H4 (cell line): ENCODE measurements at regions not wholly inside any gene's neighbourhood (a gene's known extent, or its start where the extent isn't known, plus 50 kb on each side); places are given as distances from the start of the nearest gene placed in this dataset.
A peak's percentile ranks its signal among the peaks of the same experiment; 100 is the strongest.

Experiments
- DNase-seq: peaks from one replicate; pipeline ENCODE4 v3.0.0-alpha.2; 2015; ENCODE audit warnings: low spot score

DNA sequence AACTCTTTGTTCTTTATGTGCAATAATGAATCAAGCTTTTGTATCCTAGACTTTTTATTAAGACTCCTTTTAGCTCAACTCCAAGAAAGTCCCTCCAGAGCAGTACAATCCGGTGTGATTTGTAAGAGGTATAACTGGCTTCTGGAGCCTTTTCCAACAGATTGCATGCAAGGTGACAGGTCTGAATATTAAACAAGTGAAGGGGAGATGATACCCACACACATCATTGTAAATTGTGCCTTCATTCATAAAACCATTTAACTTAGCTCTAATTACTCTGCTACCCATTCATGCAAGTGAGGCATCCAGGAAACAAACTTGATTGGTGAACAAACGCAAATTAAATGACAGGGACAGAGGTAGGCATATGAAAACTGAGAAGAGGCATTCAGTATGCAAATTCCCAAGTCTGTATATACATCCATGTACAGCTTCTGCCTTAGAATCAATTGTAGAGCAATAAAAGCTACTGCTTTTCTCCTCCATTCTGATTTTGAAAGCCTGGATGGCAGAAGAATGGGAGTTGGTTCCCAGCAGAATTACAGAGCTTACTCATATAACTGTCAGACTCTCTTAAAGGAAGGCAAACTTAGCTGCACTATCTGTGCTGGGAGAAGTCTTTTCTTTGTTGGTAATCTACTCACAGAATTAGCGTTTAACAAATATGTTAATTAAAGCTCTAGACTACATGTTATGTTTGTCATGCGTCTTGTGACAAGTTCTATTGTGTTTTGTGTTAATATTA is 261.0 kb upstream of the CDH6 start:
- DNase-seq, result no peak

DNA sequence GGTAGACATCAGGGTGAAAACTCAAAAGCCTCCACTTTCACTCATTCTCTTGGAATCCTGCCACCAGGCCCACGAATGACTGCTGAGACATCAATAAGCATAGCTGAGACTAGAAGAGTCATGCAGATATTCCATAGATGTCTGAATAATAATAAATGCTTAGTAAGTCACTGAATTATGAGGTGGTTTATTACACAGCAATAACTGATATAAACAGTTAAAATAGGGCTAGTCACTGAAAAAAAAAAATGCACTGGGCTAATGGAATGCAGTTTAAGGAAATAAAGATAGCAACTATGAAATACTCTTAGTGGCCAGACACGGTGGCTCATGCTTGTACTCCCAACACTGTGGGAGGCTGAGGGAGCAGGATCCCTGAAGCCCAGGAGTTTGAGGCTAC is 262.8 kb upstream of the CDH6 start:
- DNase-seq, result no peak

DNA sequence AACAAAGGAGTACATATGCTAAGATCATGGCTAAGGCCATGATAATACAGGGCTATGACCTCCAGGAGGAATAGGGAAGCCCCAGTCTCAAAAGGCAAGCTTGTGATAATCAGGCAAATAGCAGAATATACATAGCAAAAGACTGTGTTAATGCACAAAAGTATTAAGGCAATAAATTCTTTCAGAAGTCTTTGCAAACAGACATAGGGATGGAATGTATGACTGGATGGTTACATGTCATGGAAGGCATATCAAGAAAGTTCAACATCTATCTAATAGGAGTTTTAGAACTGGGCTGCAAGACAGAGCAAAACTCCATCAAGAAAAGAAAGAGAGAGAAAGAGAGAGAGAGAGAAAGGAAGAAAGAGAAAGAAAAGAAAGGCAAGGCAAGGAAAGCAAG is 264.5 kb upstream of the CDH6 start:
- DNase-seq, result no peak

DNA sequence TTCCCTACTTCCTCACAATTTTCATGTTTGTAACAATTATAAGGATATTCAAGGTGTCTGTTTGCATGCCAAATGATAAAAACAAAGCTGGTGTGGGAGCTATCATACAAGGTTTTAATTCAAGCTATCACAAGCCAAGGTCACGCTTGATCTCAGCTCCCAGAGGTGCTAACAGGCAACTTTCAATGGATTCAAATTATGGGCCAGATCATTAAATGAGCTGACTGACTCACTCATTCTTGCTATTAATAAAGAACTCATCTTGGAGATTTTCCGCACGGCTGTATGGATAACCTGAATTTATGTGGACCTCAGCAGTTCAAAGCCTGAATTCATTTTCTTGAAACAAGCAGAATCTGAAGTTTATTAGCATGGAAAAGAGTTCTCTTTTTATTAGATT is 267.3 kb upstream of the CDH6 start:
- DNase-seq, result no peak

DNA sequence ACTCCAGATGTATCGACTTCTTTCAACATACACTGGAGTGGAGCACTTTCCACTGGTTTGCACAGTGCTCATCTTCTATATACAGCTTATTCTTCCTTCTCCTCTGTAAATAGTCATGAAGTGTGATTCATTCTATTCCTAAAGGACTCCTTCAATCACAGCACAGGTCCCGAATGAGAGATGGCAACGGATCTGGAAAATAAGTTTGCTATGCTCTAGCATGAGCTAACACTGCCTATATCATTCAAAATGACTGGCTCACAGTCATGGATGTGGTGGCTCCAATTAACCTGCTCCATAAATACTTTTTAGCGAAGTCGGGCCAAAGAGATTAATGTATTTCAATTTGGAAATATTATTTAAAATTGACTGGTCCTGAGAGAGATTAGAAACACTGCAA is 272.1 kb upstream of the CDH6 start:
- DNase-seq, result no peak

DNA sequence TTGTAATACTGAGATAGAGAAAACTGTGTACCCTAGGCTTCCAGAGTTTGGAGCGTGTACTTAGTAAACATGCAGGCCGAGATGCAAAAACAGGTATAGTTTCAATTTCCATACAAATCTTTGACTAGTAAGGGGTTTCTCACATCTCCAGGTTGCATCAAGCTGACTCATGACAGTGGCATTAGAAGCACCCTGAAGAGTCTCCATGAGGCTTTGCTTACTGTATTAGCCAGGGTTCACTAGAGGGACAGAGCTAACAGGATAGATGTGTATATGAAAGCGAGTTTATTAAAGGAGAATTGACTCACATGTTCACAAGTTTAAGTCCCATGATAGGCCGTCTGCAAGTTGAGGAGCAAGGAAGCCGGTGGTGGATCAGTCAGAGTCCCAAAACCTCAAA is 275.3 kb upstream of the CDH6 start:
- peak; percentile 42 for DNase-seq

DNA sequence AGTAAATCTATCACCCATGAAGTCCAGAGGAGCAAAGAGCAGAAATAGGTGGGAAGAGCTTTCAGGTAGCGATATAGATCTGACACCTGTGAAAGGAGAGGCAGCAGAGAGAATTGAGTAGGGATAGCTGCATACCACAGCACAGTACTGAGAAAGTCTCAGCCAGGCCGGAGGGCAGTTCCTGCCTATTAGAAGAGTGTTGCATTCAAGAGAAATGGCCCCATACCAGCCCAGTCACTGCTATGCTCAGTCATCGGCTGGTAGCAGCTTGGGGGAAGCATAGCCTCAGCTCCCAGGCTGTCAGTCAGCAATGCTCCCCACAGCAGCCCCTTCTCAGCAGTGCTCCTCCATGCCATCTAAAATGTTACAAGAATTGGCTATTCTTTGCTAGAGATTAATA is 285.1 kb upstream of the CDH6 start:
- no peak for DNase-seq

DNA sequence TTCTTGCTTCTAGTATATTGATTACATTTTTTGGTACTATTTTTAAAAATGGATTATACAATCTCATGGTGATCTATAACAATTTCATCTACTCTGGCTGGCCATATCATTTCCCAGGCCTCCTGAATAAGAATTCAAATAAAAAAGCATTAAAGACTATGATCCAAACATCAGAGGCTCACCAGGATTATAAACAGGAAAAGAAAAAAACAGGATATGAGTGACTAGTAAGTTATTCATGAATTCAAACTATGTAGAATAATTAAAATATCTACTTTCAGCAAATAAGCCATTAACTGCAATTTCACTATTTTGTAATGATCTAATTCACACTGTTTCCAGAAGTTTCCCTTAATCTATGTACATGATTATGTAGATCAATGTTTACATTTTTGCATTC is 293.1 kb upstream of the CDH6 start:
- no peak for DNase-seq

DNA sequence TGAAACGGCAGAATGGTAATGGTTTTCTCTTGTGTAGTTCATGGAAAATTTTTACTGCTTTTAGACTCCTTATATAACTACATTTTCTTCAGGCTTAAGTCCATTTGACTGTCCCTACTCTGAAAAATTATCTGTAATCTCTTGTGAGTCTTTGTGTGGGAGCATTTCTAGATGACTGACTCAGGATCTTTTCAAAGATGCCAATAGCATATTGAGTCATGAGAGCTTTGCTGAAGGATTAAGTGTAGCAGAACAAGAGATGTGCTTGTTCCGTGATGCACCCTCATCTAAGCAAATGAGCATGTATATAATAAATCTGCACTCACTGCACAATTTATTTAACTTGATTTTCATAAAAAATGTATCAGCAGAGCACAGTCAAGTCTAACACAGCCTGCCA is 298.7 kb upstream of the CDH6 start:
- no peak for DNase-seq

DNA sequence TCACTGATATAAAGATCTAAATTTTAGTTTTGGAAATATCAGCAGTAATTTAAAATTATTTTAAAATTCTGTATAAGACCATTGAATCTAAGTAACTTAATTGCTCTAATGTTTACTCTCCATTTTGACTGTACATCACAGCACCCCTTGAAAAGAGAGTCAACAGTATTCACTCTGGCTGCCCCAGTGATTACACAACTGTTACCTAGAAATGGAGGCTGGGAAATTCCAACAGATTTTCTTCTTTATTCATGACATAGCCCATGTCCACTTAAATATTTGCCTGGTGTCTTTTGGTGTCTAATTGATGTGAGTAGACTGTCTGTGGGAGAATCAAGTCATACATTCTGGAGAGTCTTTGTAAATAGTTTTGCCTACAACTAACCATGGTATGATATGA is 301.8 kb upstream of the CDH6 start:
- DNase-seq, result no peak

DNA sequence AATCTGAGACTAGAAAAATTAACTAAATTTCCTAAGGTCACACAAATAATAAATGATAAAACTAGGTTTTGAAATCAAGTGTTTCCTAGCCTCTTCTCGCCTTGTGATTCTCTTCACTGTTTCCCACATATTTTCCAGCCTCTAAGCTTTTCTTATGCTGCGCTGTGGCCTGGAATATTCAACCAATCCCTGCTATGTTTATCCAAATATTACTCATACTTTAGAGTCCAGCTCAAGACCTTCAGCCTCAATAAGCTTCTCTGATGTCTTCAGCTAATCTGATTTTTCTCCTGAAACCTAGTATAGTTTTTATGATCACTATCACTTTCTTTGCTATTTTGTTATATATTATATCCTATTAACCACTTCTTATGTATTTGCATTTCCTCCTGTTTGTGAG is 303.1 kb upstream of the CDH6 start:
- no peak for DNase-seq

DNA sequence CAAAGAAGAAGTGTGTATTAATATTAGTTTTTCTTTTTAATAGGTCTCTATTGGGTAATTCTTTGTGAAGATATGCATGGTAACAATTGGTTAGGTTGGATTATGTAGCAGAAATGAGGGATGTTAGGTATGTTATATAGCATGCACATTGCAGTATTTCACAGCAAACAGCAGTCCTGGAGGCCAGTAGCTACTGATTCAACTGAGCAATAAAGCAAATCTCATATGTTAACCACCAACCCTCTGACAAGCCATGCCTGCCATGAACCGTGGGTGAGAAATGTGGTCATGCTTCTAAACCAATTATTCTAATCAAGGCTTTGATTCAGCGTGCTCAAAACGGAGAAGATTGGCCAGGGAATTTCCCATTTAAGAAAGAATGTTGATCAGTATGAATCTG is 313.0 kb upstream of the CDH6 start:
- no peak for DNase-seq

DNA sequence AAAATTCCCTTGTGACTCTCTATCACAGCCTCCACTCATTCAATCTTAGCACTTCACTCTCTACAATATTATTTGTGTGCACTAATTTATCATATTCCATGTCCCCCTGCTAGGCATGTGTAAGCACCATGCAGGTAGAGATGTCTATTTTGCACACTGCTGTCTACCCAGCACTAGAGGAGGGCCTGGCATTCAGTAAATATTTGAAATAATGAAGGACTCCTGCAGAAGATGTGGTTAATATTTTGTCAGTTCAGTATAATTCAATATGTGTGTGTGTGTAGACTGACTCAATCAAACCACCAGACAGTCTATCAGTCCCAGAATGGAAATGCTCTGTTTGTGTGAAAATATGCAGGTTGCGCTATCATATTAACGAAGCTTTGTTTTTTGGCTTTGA is 313.6 kb upstream of the CDH6 start:
- DNase-seq, result no peak

DNA sequence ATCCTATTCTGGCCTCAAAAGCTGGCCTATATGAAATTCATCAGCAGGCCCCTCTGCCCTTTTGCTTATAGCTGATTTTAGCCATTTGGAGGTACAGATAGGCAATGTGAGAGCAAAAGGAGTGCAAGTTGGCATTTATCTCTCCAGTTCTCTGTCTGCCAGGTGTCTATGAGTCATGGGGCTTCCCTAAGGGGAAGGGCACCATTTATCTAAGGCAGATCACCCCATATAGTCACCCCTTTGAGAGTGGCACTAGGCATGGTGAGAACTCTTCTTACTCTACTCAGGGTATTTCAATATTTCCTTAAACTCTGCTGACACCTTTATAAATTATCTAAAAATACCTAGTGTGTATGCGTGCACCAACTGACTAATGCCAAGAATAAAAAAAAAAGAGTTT is 314.7 kb upstream of the CDH6 start:
- no peak for DNase-seq

DNA sequence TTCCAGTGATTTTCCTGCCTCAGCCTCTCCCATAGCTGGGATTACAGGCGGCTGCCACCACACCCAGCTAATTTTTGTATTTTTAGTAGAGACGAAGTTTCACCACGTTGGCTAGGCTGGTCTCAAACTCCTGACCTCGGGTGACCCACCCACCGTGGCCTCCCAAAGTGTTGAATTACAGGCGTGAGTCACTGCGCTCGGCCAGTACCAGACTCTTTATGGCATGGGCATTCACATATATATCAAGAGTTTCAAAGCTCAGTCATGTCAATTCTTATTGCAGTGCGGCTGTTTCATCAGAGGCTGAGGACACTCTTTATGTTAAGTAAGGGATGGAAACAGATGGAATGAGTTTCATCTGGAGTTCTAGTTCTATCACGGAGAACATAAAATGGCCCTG is 315.2 kb upstream of the CDH6 start:
- peak; percentile 14 for DNase-seq

DNA sequence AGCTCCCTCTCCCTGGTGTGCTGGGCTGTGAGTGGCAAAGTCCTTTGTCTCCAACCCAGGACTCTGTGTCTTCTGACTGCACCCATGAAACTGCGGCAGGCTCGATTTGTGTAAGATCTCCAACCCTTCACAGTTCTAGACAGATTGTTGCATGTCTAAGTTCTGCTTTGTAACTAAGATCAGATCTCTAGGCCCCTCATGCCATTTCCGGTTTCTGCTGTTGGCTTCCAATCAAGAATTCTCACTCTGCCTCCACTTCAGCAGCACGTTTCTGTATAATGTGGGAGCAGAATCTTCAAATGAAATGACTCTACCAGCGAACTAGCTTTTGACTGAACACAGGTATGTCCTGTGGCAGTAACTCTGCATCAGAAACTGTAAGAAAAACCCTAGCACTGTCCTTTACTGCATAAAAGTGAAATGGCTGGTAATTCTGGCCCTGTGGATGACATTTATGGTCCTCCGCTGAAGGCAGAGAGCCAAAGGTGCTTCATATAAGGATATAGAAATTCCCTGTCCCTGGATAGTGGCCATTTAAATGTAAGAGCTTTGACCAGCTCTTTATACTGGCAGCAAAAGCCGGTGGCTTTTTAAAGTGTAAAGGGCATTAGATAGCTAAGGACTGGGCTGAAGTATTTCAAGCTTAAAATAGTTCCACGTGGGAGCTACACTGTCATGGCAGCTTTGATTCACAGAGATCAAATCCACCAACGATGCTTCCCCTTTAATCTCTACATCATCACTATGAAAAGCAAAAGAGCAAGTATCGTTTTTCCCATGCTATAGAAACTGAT is 319.0 kb upstream of the CDH6 start:
- no peak for DNase-seq

DNA sequence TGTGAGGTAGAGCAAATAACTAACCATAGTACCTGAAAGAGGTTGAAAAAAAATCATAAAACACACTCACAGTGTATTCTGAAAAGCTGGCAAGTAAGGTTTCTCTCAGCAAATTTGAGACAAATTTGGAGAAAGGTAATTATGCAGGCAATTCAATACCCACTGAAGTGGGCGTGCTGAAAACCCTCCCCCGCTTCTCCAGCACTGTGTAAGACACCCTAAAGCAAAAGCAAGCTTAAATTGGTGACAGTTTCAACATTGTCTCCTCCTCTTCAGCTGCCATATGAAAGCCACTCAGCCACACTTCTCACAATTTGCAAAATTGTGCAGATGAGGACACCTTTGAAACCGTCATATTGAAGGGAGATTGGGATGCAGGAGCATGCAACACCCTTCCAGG is 322.3 kb upstream of the CDH6 start:
- DNase-seq, result no peak

DNA sequence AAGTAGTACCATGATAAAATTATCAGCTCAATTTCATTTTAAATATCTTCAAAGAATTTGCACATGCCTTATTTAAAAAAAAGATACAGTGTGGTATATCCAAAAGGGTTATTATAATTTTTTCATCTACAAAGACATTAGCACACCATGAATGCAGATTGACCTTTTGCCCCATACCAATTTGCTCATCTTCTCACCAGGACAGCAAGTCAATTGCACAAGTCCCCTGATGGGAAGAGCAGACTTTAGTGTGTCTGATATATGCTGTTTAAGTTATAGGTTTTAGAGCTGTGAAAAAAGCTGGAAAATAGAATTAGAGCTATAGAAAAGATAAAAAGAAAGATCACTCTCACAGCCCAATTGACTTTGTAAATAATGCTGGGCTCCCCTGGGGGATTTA is 325.8 kb upstream of the CDH6 start:
- DNase-seq, result no peak

DNA sequence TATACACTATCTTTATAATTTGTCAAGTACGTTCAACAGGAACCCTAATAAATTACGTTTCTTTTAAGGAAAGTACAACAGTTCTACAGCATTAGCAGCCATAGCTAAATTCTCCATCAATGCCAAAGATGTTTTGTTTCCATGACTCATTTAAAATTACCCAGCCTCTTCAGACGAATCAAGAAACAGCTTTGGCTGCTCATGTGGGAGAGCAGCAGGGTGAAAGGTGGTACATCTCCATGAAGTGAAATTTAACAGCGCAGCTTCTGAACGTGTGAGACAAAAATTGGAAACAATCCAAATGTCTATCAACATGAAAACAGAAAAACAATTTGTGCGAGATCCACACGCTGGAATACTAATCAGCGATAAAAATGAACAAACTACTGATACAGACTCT is 327.3 kb upstream of the CDH6 start:
- no peak for DNase-seq

DNA sequence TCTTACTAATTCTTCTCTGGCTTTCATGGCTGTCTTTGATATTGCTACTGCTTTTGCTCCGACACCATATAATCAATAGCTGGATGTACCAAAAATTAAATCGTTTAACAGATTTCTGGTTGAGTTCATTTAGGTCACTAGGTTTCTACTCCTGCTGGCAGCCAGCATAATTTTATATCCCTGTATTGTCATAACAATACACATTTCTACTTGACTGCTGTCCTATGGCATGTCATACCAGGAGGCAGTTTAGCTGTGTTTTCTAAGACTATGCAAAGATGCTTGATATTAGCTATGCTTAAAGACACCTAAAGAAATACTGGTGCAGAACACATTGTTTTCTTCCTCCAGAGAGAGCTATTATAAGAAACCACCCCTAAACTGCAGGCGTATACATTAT is 337.2 kb upstream of the CDH6 start:
- no peak for DNase-seq

DNA sequence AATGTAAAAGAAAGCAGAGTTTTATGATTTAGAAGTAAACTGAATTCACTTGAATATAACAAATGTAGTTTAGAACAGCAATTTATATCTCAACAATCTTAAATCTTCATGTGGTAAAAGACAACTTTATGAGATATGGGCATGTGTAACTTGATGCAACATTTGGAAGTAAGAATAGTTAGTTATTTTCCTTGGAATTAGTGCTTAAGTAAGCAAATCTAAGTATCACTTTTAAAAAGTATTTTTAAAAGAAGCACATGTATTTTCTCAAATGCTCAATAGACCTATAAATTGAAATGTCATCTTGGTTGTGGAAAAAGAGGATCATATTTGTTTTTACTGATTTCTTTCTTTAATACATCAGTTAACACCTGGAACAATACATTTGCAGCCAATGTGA is 340.3 kb upstream of the CDH6 start:
- DNase-seq, result no peak

DNA sequence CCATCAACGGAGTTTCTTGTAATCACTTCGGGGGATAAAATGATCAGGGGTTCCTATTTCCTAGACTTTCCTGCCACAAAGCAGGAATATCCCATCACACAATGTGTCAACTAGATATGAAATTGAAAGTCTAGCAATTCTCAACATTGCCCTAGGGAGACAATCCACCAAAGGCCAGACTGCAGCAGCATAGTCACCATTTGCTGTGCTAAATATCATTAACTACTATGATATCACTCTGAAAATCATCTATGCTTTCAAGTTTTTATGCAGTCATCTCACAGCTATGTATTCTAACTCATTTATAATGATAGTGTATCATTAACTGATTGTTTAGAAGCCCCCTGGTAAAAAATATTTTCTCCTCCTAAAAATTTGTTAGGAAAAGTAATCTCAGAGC is 342.6 kb upstream of the CDH6 start:
- no peak for DNase-seq

DNA sequence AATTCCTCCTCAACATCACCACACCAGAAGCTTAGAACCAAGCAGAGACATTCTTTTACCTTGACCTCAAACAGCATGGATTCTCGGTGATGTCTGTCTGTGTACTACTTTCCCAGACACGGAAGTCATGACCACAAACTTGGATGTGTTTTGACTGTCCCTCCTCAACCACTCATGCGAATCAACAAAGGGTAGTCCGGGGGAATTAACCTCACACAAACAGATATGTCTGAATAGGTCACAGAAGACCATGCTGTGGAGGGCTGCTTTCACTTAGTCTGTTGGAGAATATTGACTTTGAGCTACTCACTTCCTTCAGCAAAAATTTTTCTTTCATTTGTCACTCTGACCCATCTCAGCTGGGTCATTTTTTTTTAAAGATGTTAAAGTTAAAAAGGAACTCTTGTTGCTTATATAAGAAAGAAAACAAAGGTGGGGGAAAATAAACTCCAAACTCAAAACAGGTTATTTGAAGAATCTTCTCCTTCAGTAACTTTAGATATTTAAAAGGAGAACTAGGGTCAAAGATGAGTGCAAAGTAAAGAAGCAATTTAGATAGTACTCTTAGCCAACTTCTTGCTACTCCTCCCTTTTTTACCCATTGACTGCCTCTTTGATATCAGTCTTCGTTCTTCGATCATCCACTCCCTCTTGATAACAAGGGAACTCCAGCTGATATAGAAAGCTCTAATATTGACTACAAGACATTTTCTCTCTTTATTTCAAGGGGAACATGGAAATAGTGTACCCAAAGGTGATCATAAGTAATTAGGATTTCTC is 343.4 kb upstream of the CDH6 start:
- DNase-seq, result peak; percentile 12
